LHCN-M2 (cell line): ENCODE measurements at regions not wholly inside any gene's neighbourhood (a gene's known extent, or its start where the extent isn't known, plus 50 kb on each side); places are given as distances from the start of the nearest gene placed in this dataset.

Experiments
- DNase-seq: peaks from one replicate; pipeline ENCODE4 v3.0.0-alpha.2; 2012; ENCODE audit warnings: low read depth

GRCh38 chr7:22625251-22625650 lies 101.7 kb upstream of the IL6 start:
- DNase-seq: no peak

GRCh38 chr7:22624781-22625180 lies 102.2 kb upstream of the IL6 start:
- no peak for DNase-seq

GRCh38 chr7:22622116-22622785 lies 104.7 kb upstream of the IL6 start:
- DNase-seq: no peak

GRCh38 chr7:22618528-22618927 lies 108.5 kb upstream of the IL6 start:
- DNase-seq: no peak

- DNase-seq: no peak
Measured at GRCh38 chr7:22617166-22617565, 109.8 kb upstream of the IL6 start.

GRCh38 chr7:22613496-22613895 lies 113.5 kb upstream of the IL6 start:
- peak; percentile 71 for DNase-seq

- no peak for DNase-seq
Measured at GRCh38 chr7:22612776-22613175, 112.8 kb upstream of the STEAP1B start.

GRCh38 chr7:22611758-22612079 lies 111.7 kb upstream of the STEAP1B start:
- no peak for DNase-seq

- DNase-seq: peak; percentile 45
Measured at GRCh38 chr7:22610951-22611757, 111.2 kb upstream of the STEAP1B start.

- no peak for DNase-seq
Measured at GRCh38 chr7:22610263-22610662, 110.3 kb upstream of the STEAP1B start.

- DNase-seq: peak; percentile 34
Measured at GRCh38 chr7:22607180-22607579, 107.2 kb upstream of the STEAP1B start.

- no peak for DNase-seq
Measured at GRCh38 chr7:22604246-22604645, 104.3 kb upstream of the STEAP1B start.

- DNase-seq: peak; percentile 62
Measured at GRCh38 chr7:22601812-22602565, 102.0 kb upstream of the STEAP1B start.

GRCh38 chr7:22601408-22601807 lies 101.4 kb upstream of the STEAP1B start:
- DNase-seq: no peak

- DNase-seq: no peak
Measured at GRCh38 chr7:22601003-22601402, 101.0 kb upstream of the STEAP1B start.

- DNase-seq: no peak
Measured at GRCh38 chr7:22598318-22598920, 98.4 kb upstream of the STEAP1B start.

GRCh38 chr7:22597844-22598243 lies 97.9 kb upstream of the STEAP1B start:
- peak; percentile 95 for DNase-seq

GRCh38 chr7:22596763-22597400 lies 96.9 kb upstream of the STEAP1B start:
- DNase-seq: no peak

- DNase-seq: no peak
Measured at GRCh38 chr7:22594020-22594419, 94.0 kb upstream of the STEAP1B start.

- no peak for DNase-seq
Measured at GRCh38 chr7:22591271-22591670, 91.3 kb upstream of the STEAP1B start.

GRCh38 chr7:22589641-22590201 lies 89.7 kb upstream of the STEAP1B start:
- peak; percentile 86 for DNase-seq
